K562 (cell line): ENCODE measurements at regions not wholly inside any gene's neighbourhood (a gene's known extent, or its start where the extent isn't known, plus 50 kb on each side); places are given as distances from the start of the nearest gene placed in this dataset.

ENCODE experiments used
- ARID2 ChIP-seq: fragments of 450-650 bp; IDR thresholded peaks from 2 replicates; pipeline ENCODE4 v1.6.1; 2017; ENCODE audit warnings: antibody characterized with exemption, mild to moderate bottlenecking
- BACH1 ChIP-seq: fragments of 200-800 bp; sonication (Bioruptor generic); IDR thresholded peaks from 2 replicates; pipeline ENCODE4 v1.6.1; 2016; ENCODE audit warnings: missing genetic modification characterization, missing compliant biosample characterization
- EP300 ChIP-seq: IDR thresholded peaks from 2 replicates; pipeline ENCODE4 v1.6.1; 2012; ENCODE audit warnings: low read length, improper control_type of control experiment
- FIP1L1 ChIP-seq: fragments of 200-400 bp; formaldehyde crosslinking; IDR thresholded peaks from 2 replicates; pipeline ENCODE4 v1.6.1; 2018; ENCODE audit warnings: mild to moderate bottlenecking, low read depth, low read length; ENCODE audit not compliant: poor library complexity, severe bottlenecking
- FOXM1 ChIP-seq, 2 experiments: fragments of 450-650 bp in 1 of 2; sonication (generic) in 1 of 2; formaldehyde crosslinking in 1 of 2; IDR thresholded peaks; 2 replicates each; pipeline versions ENCODE4 v1.6.1 to v1.9.0; 2017 to 2022; ENCODE audit warnings: low read depth in 2 of 2, mild to moderate bottlenecking in 2 of 2, missing genetic modification reagents in 1 of 2, moderate library complexity in 1 of 2
- NBN ChIP-seq: fragments of 450-650 bp; IDR thresholded peaks from 2 replicates; pipeline ENCODE4 v1.6.1; 2016; ENCODE audit warnings: low read depth, mild to moderate bottlenecking
- PHF8 ChIP-seq: fragments of 200-600 bp; sonication (generic); IDR thresholded peaks from 2 replicates; pipeline ENCODE4 v1.6.1; 2012; ENCODE audit warnings: mixed run types, mild to moderate bottlenecking, inconsistent platforms, low read length, moderate library complexity, borderline replicate concordance
- TF ChIP-seq, protein P1 (sequence below): sonication (generic); formaldehyde crosslinking; IDR thresholded peaks from 2 replicates; pipeline ENCODE4 v1.5.0; 2020; ENCODE audit warnings: missing genetic modification reagents
- TF ChIP-seq, protein P2 (sequence below): fragments of 450-650 bp; formaldehyde crosslinking; IDR thresholded peaks from 2 replicates; pipeline ENCODE4 v1.4.0; 2022; ENCODE audit warnings: mild to moderate bottlenecking, moderate library complexity

DNA sequence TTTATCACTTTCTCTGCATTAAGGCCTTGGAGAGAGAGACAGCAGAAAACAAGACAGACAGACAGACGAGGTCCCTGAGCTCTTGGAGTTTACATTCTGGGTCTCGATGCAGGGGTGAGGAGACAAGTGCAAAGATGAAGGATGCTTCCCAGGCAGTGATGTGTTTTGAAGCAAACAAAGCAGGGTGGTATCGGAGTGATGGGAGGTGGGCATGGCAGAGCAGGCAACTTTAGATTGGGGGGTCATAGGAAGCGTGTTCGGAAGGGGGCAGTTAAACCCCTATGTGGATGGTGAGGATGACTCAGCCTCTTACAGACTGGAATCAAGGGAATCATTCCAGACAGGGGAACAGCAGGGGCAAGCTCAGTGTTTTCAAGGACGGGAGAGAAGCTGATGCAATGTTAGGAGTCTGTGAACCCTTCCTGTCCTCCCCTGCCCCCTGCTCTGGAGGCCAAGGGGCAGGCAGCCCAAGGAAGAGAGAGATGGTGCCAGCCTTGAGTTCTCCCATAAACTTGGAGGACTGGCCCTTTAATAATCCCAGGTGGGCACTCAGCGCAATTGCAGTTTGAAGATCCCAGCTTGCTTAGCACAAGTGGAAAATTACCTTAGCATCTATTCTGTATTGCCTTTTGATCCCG, 180.2 kb downstream of the CHST1 start:
- TF ChIP-seq, protein P1, sequence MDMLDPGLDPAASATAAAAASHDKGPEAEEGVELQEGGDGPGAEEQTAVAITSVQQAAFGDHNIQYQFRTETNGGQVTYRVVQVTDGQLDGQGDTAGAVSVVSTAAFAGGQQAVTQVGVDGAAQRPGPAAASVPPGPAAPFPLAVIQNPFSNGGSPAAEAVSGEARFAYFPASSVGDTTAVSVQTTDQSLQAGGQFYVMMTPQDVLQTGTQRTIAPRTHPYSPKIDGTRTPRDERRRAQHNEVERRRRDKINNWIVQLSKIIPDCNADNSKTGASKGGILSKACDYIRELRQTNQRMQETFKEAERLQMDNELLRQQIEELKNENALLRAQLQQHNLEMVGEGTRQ (CRISPR knock-in tag) = no peak
- TF ChIP-seq ARID2 = no peak
- TF ChIP-seq BACH1 (tag) = no peak
- TF ChIP-seq NBN = no peak
- no peak for TF ChIP-seq FIP1L1
- no peak for TF ChIP-seq PHF8
- TF ChIP-seq EP300 = no peak
- TF ChIP-seq, protein P2, sequence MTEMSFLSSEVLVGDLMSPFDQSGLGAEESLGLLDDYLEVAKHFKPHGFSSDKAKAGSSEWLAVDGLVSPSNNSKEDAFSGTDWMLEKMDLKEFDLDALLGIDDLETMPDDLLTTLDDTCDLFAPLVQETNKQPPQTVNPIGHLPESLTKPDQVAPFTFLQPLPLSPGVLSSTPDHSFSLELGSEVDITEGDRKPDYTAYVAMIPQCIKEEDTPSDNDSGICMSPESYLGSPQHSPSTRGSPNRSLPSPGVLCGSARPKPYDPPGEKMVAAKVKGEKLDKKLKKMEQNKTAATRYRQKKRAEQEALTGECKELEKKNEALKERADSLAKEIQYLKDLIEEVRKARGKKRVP (CRISPR knock-in tag) = no peak
- no peak for TF ChIP-seq FOXM1 (IDR thresholded peaks at IDR 0.05; ENCODE audit: low read depth)
- no peak for TF ChIP-seq FOXM1 (CRISPR knock-in tag; IDR thresholded peaks at IDR 0.05; ENCODE audit: low read depth)
